NB4 (cell line): ENCODE measurements at regions not wholly inside any gene's neighbourhood (a gene's known extent, or its start where the extent isn't known, plus 50 kb on each side); places are given as distances from the start of the nearest gene placed in this dataset.

ENCODE experiments used
- CTCF ChIP-seq: IDR thresholded peaks from one replicate; pipeline ENCODE4 v1.5.1; 2012; ENCODE audit warnings: low read depth, low read length
- MAX ChIP-seq: IDR thresholded peaks from 2 replicates; pipeline ENCODE4 v1.6.1; 2011; ENCODE audit warnings: low read depth, low read length
- MYC ChIP-seq: IDR thresholded peaks from 2 replicates; pipeline ENCODE4 v1.6.1; 2011; ENCODE audit warnings: low read depth, low read length
- POLR2A ChIP-seq: IDR thresholded peaks from 2 replicates; pipeline ENCODE4 v1.6.1; 2011; ENCODE audit warnings: mild to moderate bottlenecking; ENCODE audit not compliant: insufficient read length; ENCODE audit errors: extremely low read depth

GRCh38 chr6:97497713-97498331 is 214.8 kb upstream of the MMS22L start:
- TF ChIP-seq CTCF (peak; percentile 83), MAX (no peak), POLR2A (no peak), MYC (no peak)
